ACHN (cell line): ENCODE measurements at regions not wholly inside any gene's neighbourhood (a gene's known extent, or its start where the extent isn't known, plus 50 kb on each side); places are given as distances from the start of the nearest gene placed in this dataset.

Experiments
- DNase-seq: peaks from one replicate; pipeline ENCODE4 v3.0.0-alpha.2; 2015
- in situ Hi-C: cut with HindIII; loops from 2 replicates; pipeline ENCODE4 v1.10.0; 2017; ENCODE audit warnings: low sequenced_read_pairs, low pct_ligation_motif_present, low pct_unique_long_range_greater_than_20kb

- DNase-seq, result no peak
- in situ Hi-C loops, result no loop called here
Observed at GRCh38 chr12:91952916-91953315, 192.7 kb downstream of the BTG1 start.

- in situ Hi-C loops, result no loop called here
- DNase-seq, result no peak
Observed at GRCh38 chr12:91951571-91951970, 194.1 kb downstream of the BTG1 start.

- no peak for DNase-seq
- in situ Hi-C loops, result no loop called here
Observed at GRCh38 chr12:91948504-91948903, 197.1 kb downstream of the BTG1 start.

GRCh38 chr12:91947459-91947858, 198.2 kb downstream of the BTG1 start:
- in situ Hi-C loops, result no loop called here
- DNase-seq, result no peak

- in situ Hi-C loops, result no loop called here
- no peak for DNase-seq
Observed at GRCh38 chr12:91944637-91945036, 201.0 kb downstream of the BTG1 start.

GRCh38 chr12:91940826-91941570, 204.6 kb downstream of the BTG1 start:
- in situ Hi-C loops, result no loop called here
- no peak for DNase-seq

- no peak for DNase-seq
- in situ Hi-C loops, result no loop called here
Observed at GRCh38 chr12:91940322-91940721, 205.3 kb downstream of the BTG1 start.

GRCh38 chr12:91937706-91938105, 207.9 kb downstream of the BTG1 start:
- in situ Hi-C loops, result no loop called here
- no peak for DNase-seq

GRCh38 chr12:91937009-91937408, 208.6 kb downstream of the BTG1 start:
- in situ Hi-C loops, result no loop called here
- DNase-seq, result no peak

GRCh38 chr12:91935296-91935695, 210.3 kb downstream of the BTG1 start:
- in situ Hi-C loops, result no loop called here
- no peak for DNase-seq

- in situ Hi-C loops, result no loop called here
- DNase-seq, result no peak
Observed at GRCh38 chr12:91931111-91931510, 214.5 kb downstream of the BTG1 start.

GRCh38 chr12:91928501-91928900, 217.1 kb downstream of the BTG1 start:
- in situ Hi-C loops, result no loop called here

GRCh38 chr12:91926848-91927247, 218.8 kb downstream of the BTG1 start:
- in situ Hi-C loops, result no loop called here
- DNase-seq, result no peak

More at GRCh38 chr12:91928501-91928900, 217.1 kb downstream of the BTG1 start:
- DNase-seq, result no peak

- in situ Hi-C loops, result no loop called here
- no peak for DNase-seq
Observed at GRCh38 chr12:91924827-91925226, 220.8 kb downstream of the BTG1 start.

- in situ Hi-C loops, result no loop called here
- DNase-seq, result no peak
Observed at GRCh38 chr12:91923864-91924263, 221.8 kb downstream of the BTG1 start.

- in situ Hi-C loops, result no loop called here
- no peak for DNase-seq
Observed at GRCh38 chr12:91922674-91923073, 223.0 kb downstream of the BTG1 start.

- in situ Hi-C loops, result no loop called here
- DNase-seq, result no peak
Observed at GRCh38 chr12:91922139-91922538, 223.5 kb downstream of the BTG1 start.

GRCh38 chr12:91921555-91921954, 224.1 kb downstream of the BTG1 start:
- in situ Hi-C loops, result no loop called here
- DNase-seq, result no peak

- DNase-seq, result no peak
- in situ Hi-C loops, result no loop called here
Observed at GRCh38 chr12:91920741-91921140, 224.9 kb downstream of the BTG1 start.

GRCh38 chr12:91920276-91920675, 225.4 kb downstream of the BTG1 start:
- no peak for DNase-seq

GRCh38 chr12:91918431-91918830, 227.2 kb downstream of the BTG1 start:
- no peak for DNase-seq
- in situ Hi-C loops, result no loop called here

More at GRCh38 chr12:91920276-91920675, 225.4 kb downstream of the BTG1 start:
- in situ Hi-C loops, result no loop called here
